ENCODE measurements at regions not wholly inside any gene's neighbourhood (a gene's known extent, or its start where the extent isn't known, plus 50 kb on each side); places are given as distances from the start of the nearest gene placed in this dataset.

DNA sequence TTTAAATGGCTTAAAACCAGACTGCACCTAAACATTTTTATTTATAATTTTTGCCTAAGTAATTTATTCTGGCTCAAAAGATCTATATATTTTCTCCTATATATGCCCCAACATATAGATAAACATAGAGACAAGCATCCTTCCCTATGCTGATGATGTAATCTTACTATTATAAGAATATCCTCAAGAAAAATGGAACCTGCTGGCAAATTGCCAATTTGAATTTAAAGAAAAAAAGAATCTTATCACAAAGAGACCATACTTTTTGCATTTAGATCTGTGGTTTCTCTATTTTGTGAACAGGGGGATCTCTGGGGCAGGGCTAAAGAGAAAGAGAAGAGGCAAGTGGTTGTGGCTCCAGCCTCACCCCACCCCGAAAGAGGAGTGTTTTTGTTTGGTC, 107.2 kb upstream of the CMC1 start:
- no peak for TF ChIP-seq YY1 (IDR thresholded peaks at IDR 0.05; ENCODE audit: insufficient read depth, insufficient read length)
- no peak for TF ChIP-seq SUZ12 (IDR thresholded peaks at IDR 0.05; ENCODE audit: extremely low read depth, insufficient read depth, insufficient read length)
- no peak for TF ChIP-seq ZNF274 (IDR thresholded peaks at IDR 0.05; ENCODE audit: low read depth, low read length)

Data from NT2/D1 (cell line).